Suprapubic skin (tissue), 3 donors: ENCODE measurements at regions not wholly inside any gene's neighbourhood (a gene's known extent, or its start where the extent isn't known, plus 50 kb on each side); places are given as distances from the start of the nearest gene placed in this dataset.

Experiments
- EP300 ChIP-seq: sonication (generic); formaldehyde crosslinking; IDR thresholded peaks from one replicate; pipeline ENCODE4 v1.6.1; 2017; ENCODE audit warnings: antibody characterized with exemption
- TF ChIP-seq, protein P1 (sequence below), 2 donors: fragments of 200-600 bp in 1 of 2; fragments of 450-650 bp in 1 of 2; sonication (generic) in 1 of 2; IDR thresholded peaks; one replicate each; pipeline ENCODE4 v1.5.1; 2016 to 2019; ENCODE audit warnings: antibody characterized with exemption in 2 of 2, mild to moderate bottlenecking in 1 of 2, moderate library complexity in 1 of 2

DNA sequence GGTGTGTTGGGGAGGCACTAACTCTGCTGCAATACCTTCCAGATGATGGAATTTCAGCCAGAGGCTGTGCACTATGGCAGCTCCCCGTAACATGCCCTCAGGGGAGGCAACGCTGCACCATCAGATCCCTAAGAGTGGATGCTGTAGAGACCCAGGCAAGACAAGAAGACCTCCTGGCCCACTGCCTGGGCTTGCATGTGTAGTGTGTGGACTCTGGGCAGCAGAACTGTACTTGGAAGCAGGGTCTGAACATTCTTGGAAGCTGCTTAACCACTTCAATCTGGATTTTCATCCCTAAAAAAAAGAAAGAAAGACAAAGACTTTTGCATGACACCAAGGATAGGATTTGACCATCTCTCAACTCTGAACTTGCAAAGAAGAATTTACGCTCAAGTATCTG lies 297.5 kb upstream of the NRP1 start:
- TF ChIP-seq, protein P1, sequence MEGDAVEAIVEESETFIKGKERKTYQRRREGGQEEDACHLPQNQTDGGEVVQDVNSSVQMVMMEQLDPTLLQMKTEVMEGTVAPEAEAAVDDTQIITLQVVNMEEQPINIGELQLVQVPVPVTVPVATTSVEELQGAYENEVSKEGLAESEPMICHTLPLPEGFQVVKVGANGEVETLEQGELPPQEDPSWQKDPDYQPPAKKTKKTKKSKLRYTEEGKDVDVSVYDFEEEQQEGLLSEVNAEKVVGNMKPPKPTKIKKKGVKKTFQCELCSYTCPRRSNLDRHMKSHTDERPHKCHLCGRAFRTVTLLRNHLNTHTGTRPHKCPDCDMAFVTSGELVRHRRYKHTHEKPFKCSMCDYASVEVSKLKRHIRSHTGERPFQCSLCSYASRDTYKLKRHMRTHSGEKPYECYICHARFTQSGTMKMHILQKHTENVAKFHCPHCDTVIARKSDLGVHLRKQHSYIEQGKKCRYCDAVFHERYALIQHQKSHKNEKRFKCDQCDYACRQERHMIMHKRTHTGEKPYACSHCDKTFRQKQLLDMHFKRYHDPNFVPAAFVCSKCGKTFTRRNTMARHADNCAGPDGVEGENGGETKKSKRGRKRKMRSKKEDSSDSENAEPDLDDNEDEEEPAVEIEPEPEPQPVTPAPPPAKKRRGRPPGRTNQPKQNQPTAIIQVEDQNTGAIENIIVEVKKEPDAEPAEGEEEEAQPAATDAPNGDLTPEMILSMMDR (IDR thresholded peaks at IDR 0.05): no peak
- TF ChIP-seq EP300: no peak
